Endothelial cell of umbilical vein (primary cell): ENCODE measurements at regions not wholly inside any gene's neighbourhood (a gene's known extent, or its start where the extent isn't known, plus 50 kb on each side); places are given as distances from the start of the nearest gene placed in this dataset.

Experiments used
- BruUV-seq: library from RNA; stranded (reverse); fragments of 400-500 nt; replicated peaks from 2 replicates; lab custom pipeline; 2021; lab: Mats Ljungman, UMichigan
- CTCF ChIA-PET: fragments of 300-600, 350-600 bp; sonication (Branson Sonifier 250); formaldehyde crosslinking; loops from one replicate; lab custom pipeline; 2021; ENCODE audit warnings: antibody characterized with exemption, inconsistent platforms; lab: Charles Lee
- POLR2A ChIA-PET: fragments of 300-600, 350-600 bp; sonication (Branson Sonifier 250); formaldehyde crosslinking; loops from one replicate; lab custom pipeline; 2021; ENCODE audit warnings: antibody characterized with exemption, inconsistent platforms; lab: Charles Lee
- DNase-seq: peaks from one replicate; pipeline ENCODE4 v3.0.0-alpha.2; 2011; ENCODE audit warnings: low read depth, low spot score
- FAIRE-seq: peaks from 2 replicates; lab custom pipeline; 2011; peaks lifted over from hg19 to GRCh38; lab: Jason Lieb, UNC
- H2AFZ ChIP-seq: 2 replicates; pipeline ENCODE4 v1.6.0; 2012; ENCODE audit warnings: low read depth, low read length, control low read depth, inconsistent platforms
- H3K27ac ChIP-seq: 2 replicates; pipeline ENCODE4 v1.5.1; 2011; ENCODE audit warnings: low read depth, mild to moderate bottlenecking, control low read depth, low read length, moderate library complexity; ENCODE audit not compliant: insufficient read depth
- H3K27me3 ChIP-seq, 2 experiments: 2 replicates each; pipeline versions ENCODE4 v1.6.0 to v1.6.1; 2011; ENCODE audit warnings: low read length in 2 of 2, mixed read lengths in 1 of 2; ENCODE audit not compliant: control insufficient read depth in 2 of 2, insufficient read depth in 2 of 2
- H3K36me3 ChIP-seq, 2 experiments: 2 replicates in 1 of 2; 3 replicates in 1 of 2; pipeline ENCODE4 v1.5.1; 2011; ENCODE audit warnings: low read length in 2 of 2, mild to moderate bottlenecking in 1 of 2, moderate library complexity in 1 of 2; ENCODE audit not compliant: control insufficient read depth in 2 of 2, insufficient read depth in 2 of 2; ENCODE audit errors: extremely low read depth in 1 of 2
- H3K4me1 ChIP-seq: 3 replicates; pipeline ENCODE4 v1.5.1; 2011; ENCODE audit warnings: mild to moderate bottlenecking, low read length; ENCODE audit not compliant: control insufficient read depth, insufficient read depth; ENCODE audit errors: extremely low read depth
- H3K4me2 ChIP-seq: 2 replicates; pipeline ENCODE4 v1.6.1; 2011; ENCODE audit warnings: low read length, control low read depth, mixed read lengths; ENCODE audit not compliant: insufficient read depth
- H3K4me3 ChIP-seq, 3 experiments: fragments of 200-600 bp in 1 of 3; sonication (generic), shearing (Covaris generic) in 1 of 3; replicated peaks in 1 of 3; 2 replicates each; pipeline ENCODE4 v1.5.1; 2011 to 2016; ENCODE audit warnings: control low read depth in 3 of 3, low read length in 3 of 3, mild to moderate bottlenecking in 2 of 3, inconsistent platforms in 1 of 3, low read depth in 1 of 3, moderate library complexity in 1 of 3; ENCODE audit not compliant: insufficient read depth in 1 of 3
- H3K79me2 ChIP-seq: 2 replicates; pipeline ENCODE4 v1.6.0; 2012; ENCODE audit warnings: low read length, inconsistent platforms; ENCODE audit not compliant: control insufficient read depth, insufficient read depth
- H3K9ac ChIP-seq: replicated peaks from 2 replicates; pipeline ENCODE3; 2011; ENCODE audit warnings: low read length, control low read depth; ENCODE audit not compliant: insufficient read depth; ENCODE audit errors: extremely low read depth
- H3K9me1 ChIP-seq: replicated peaks from 3 replicates; pipeline ENCODE4 v1.6.0; 2011; ENCODE audit warnings: mild to moderate bottlenecking, low read length; ENCODE audit not compliant: control insufficient read depth, insufficient read depth; ENCODE audit errors: extremely low read depth
- H3K9me3 ChIP-seq: replicated peaks from 2 replicates; pipeline ENCODE4 v1.5.1; 2012; ENCODE audit warnings: low read length, inconsistent platforms; ENCODE audit not compliant: control insufficient read depth, insufficient read depth
- H4K20me1 ChIP-seq: replicated peaks from 2 replicates; pipeline ENCODE3; 2011; ENCODE audit warnings: mild to moderate bottlenecking, low read length; ENCODE audit not compliant: control insufficient read depth, insufficient read depth; ENCODE audit errors: extremely low read depth
- CTCF ChIP-seq, 2 donors: IDR thresholded peaks; 1 replicate in 1 of 2; 2 replicates in 1 of 2; pipeline ENCODE4 v1.5.1; 2011; ENCODE audit warnings: low read length in 2 of 2, mild to moderate bottlenecking in 2 of 2, moderate library complexity in 2 of 2, control low read depth in 1 of 2, inconsistent platforms in 1 of 2, low read depth in 1 of 2; ENCODE audit not compliant: insufficient read depth in 1 of 2; ENCODE audit errors: extremely low read depth in 1 of 2
- EZH2 ChIP-seq: IDR thresholded peaks from 2 replicates; pipeline ENCODE4 v1.6.1; 2012; ENCODE audit warnings: borderline replicate concordance, low read depth, mild to moderate bottlenecking, moderate library complexity, low read length, inconsistent platforms; ENCODE audit not compliant: severe bottlenecking
- FOS ChIP-seq: IDR thresholded peaks from 2 replicates; pipeline ENCODE4 v1.6.1; 2011; ENCODE audit warnings: mild to moderate bottlenecking, low read length, moderate library complexity, borderline replicate concordance; ENCODE audit not compliant: insufficient read depth
- GATA2 ChIP-seq: IDR thresholded peaks from 2 replicates; pipeline ENCODE4 v1.7.0; 2011; ENCODE audit warnings: low read depth, mild to moderate bottlenecking, moderate library complexity, mixed read lengths, low read length; ENCODE audit not compliant: insufficient read length, insufficient read depth
- JUN ChIP-seq: IDR thresholded peaks from 2 replicates; pipeline ENCODE4 v1.6.1; 2011; ENCODE audit warnings: borderline replicate concordance, low read depth; ENCODE audit not compliant: insufficient read length, insufficient read depth
- MYC ChIP-seq: IDR thresholded peaks from one replicate; pipeline ENCODE4 v1.6.1; 2011; ENCODE audit warnings: mild to moderate bottlenecking, low read depth, low read length
- POLR2A ChIP-seq: IDR thresholded peaks from 2 replicates; pipeline ENCODE4 v1.6.1; 2012; ENCODE audit warnings: low read depth, mild to moderate bottlenecking, control low read depth, low read length
- POLR2AphosphoS5 ChIP-seq: IDR thresholded peaks from 2 replicates; pipeline ENCODE4 v1.6.1; 2012; ENCODE audit warnings: low read depth, mild to moderate bottlenecking, control low read depth, low read length, moderate library complexity; ENCODE audit not compliant: insufficient read depth
- dilution Hi-C: fragments of 300-500 bp; cut with MboI; formaldehyde crosslinking; loops from one replicate; pipeline ENCODE4 v1.15.0; 2019; ENCODE audit warnings: low sequenced_read_pairs; ENCODE audit not compliant: extremely low pct_ligation_motif_present
- intact Hi-C: fragments of 100-400 bp; cut with micrococcal nuclease; formaldehyde crosslinking; loops from one replicate; pipeline ENCODE4 v1.10.0; 2022
- TF ChIP-seq, protein P1 (sequence below): IDR thresholded peaks from 2 replicates; pipeline ENCODE4 v1.6.1; 2011; ENCODE audit not compliant: insufficient read depth, insufficient read length

GRCh38 chr4:178814908-178815307 lies 1372.7 kb upstream of the AGA start:
- intact Hi-C loops = no loop called here
- BruUV-seq = no TSS peak

More at GRCh38 chr4:178814908-178815307, 1372.7 kb upstream of the AGA start:
- no peak overlapping the region for H3K27ac ChIP-seq
- H3K9me1 ChIP-seq = no peaks in the 10 kb centered on the region
- dilution Hi-C loops = no loop called here
- no peaks in the 10 kb centered on the region for H3K4me1 ChIP-seq
- H3K79me2 ChIP-seq = no peaks in the 10 kb centered on the region
- CTCF ChIA-PET = no interaction called here
- no peak overlapping the region for H3K4me2 ChIP-seq
- DNase-seq = no peak
- TF ChIP-seq JUN (no peak), POLR2AphosphoS5 (no peak), EZH2 (no peak), CTCF (IDR thresholded peaks at IDR 0.05; ENCODE audit: extremely low read depth in 1 of 2, insufficient read depth in 1 of 2, low read depth in 1 of 2, low read length in 2 of 2) (no peak), MYC (no peak), POLR2A (no peak), FOS (no peak), GATA2 (no peak)
- TF ChIP-seq, protein P1, sequence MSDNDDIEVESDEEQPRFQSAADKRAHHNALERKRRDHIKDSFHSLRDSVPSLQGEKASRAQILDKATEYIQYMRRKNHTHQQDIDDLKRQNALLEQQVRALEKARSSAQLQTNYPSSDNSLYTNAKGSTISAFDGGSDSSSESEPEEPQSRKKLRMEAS = no peak
- H3K36me3 ChIP-seq = no peaks in the 10 kb centered on the region
- no peaks in the 10 kb centered on the region for H3K27me3 ChIP-seq
- no peak overlapping the region for H3K4me3 ChIP-seq
- POLR2A ChIA-PET = no interaction called here
- FAIRE-seq = no peak
- H2AFZ ChIP-seq = no peak overlapping the region
- no peak overlapping the region for H3K9ac ChIP-seq
- peaks cover 2% of the 10 kb centered on the region for H3K9me3 ChIP-seq
- H4K20me1 ChIP-seq = no peaks in the 10 kb centered on the region
